HG03469 (cell line): ENCODE measurements at regions not wholly inside any gene's neighbourhood (a gene's known extent, or its start where the extent isn't known, plus 50 kb on each side); places are given as distances from the start of the nearest gene placed in this dataset.

Experiments used
- ATAC-seq: cut with Tn5 transposase; IDR thresholded peaks from one replicate; pipeline ENCODE4 v1.9.1; 2021; ENCODE audit warnings: mild to moderate bottlenecking, moderate library complexity, moderate number of reproducible peaks; ENCODE audit not compliant: unreplicated experiment

GRCh38 chr4:24303926-24304325 is 280.4 kb downstream of the DHX15 start:
- no peak for ATAC-seq

GRCh38 chr4:24298911-24299310 is 285.4 kb downstream of the DHX15 start:
- ATAC-seq = no peak

- no peak for ATAC-seq
These were observed 297.3 kb downstream of the DHX15 start for GRCh38 chr4:24287096-24287495.

GRCh38 chr4:24285759-24286158 is 298.6 kb downstream of the DHX15 start:
- no peak for ATAC-seq

- no peak for ATAC-seq
These were observed 301.9 kb downstream of the DHX15 start for GRCh38 chr4:24282446-24282845.

- no peak for ATAC-seq
These were observed 304.4 kb downstream of the DHX15 start for GRCh38 chr4:24279911-24280375.

GRCh38 chr4:24279469-24279868 is 304.9 kb downstream of the DHX15 start:
- no peak for ATAC-seq

GRCh38 chr4:24278693-24279092 is 305.7 kb downstream of the DHX15 start:
- no peak for ATAC-seq

- ATAC-seq = no peak
These were observed 309.9 kb downstream of the DHX15 start for GRCh38 chr4:24274381-24274941.

- no peak for ATAC-seq
These were observed 311.2 kb downstream of the DHX15 start for GRCh38 chr4:24273136-24273535.

- ATAC-seq = no peak
These were observed 317.2 kb downstream of the DHX15 start for GRCh38 chr4:24266951-24267722.

- no peak for ATAC-seq
These were observed 318.4 kb downstream of the DHX15 start for GRCh38 chr4:24265989-24266388.

- ATAC-seq = no peak
These were observed 321.7 kb downstream of the DHX15 start for GRCh38 chr4:24262616-24263015.

- no peak for ATAC-seq
These were observed 322.3 kb downstream of the DHX15 start for GRCh38 chr4:24262084-24262483.

GRCh38 chr4:24260923-24261564 is 323.3 kb downstream of the DHX15 start:
- no peak for ATAC-seq

- ATAC-seq = no peak
These were observed 324.1 kb downstream of the DHX15 start for GRCh38 chr4:24260133-24260715.

- no peak for ATAC-seq
These were observed 327.8 kb downstream of the DHX15 start for GRCh38 chr4:24256547-24256946.

GRCh38 chr4:24256066-24256465 is 328.3 kb downstream of the DHX15 start:
- no peak for ATAC-seq

GRCh38 chr4:24252121-24252520 is 332.2 kb downstream of the DHX15 start:
- ATAC-seq = no peak

GRCh38 chr4:24251589-24251988 is 332.8 kb downstream of the DHX15 start:
- no peak for ATAC-seq

- ATAC-seq = no peak
These were observed 334.4 kb downstream of the DHX15 start for GRCh38 chr4:24249972-24250371.
